GM12878 (cell line): ENCODE measurements at regions not wholly inside any gene's neighbourhood (a gene's known extent, or its start where the extent isn't known, plus 50 kb on each side); places are given as distances from the start of the nearest gene placed in this dataset.

Source experiments
- ATAC-seq: fragments of 200-7000 bp; cut with Tn5 transposase; 3 replicates; pipeline ENCODE4 v1.9.1; 2020; ENCODE audit warnings: mild to moderate bottlenecking, moderate library complexity
- BruUV-seq: library from RNA; stranded (reverse); fragments of 400-500 nt; replicated peaks from 2 replicates; lab custom pipeline; 2021; lab: Mats Ljungman, UMichigan
- CTCF ChIA-PET: fragments of 300-600 bp; sonication (Branson Sonifier 250); formaldehyde crosslinking; extraction: SDS; loops from one replicate; lab custom pipeline; 2021; ENCODE audit warnings: inconsistent platforms; lab: Yijun Ruan, JAX
- POLR2A ChIA-PET: fragments of 350-600 bp; formaldehyde crosslinking; extraction: SDS; loops from one replicate; lab custom pipeline; 2021; ENCODE audit warnings: inconsistent platforms; lab: Charles Lee
- RAD21 ChIA-PET: fragments of 300-600 bp; sonication (Branson Sonifier 250); formaldehyde crosslinking; loops from one replicate; lab custom pipeline; 2023; ENCODE audit warnings: antibody characterized with exemption; ENCODE audit not compliant: unreplicated experiment; lab: Charles Lee
- SMC1A ChIA-PET: fragments of 300-600 bp; sonication (Branson Sonifier 250); formaldehyde crosslinking; loops from one replicate; lab custom pipeline; 2023; ENCODE audit not compliant: unreplicated experiment, uncharacterized antibody; lab: Charles Lee
- DNase-seq: peaks from one replicate; pipeline ENCODE4 v3.0.0-alpha.2; 2011; ENCODE audit warnings: low read depth, low spot score
- FAIRE-seq: peaks from 3 replicates; lab custom pipeline; 2011; peaks lifted over from hg19 to GRCh38; lab: Jason Lieb, UNC
- H2AFZ ChIP-seq: 2 replicates; pipeline ENCODE4 v1.6.0; 2011; ENCODE audit warnings: low read depth, low read length, control low read depth; ENCODE audit not compliant: control insufficient read depth
- H3K27ac ChIP-seq: 2 replicates; pipeline ENCODE4 v1.5.1; 2011; ENCODE audit warnings: control low read depth; ENCODE audit not compliant: control insufficient read depth, insufficient read depth
- H3K27me3 ChIP-seq, 2 experiments: replicated peaks in 1 of 2; 2 replicates each; pipeline versions ENCODE4 v1.6.0 to v1.6.1; 2011; ENCODE audit warnings: low read length in 1 of 2; ENCODE audit not compliant: control insufficient read depth in 2 of 2, insufficient read depth in 2 of 2
- H3K36me3 ChIP-seq, 2 experiments: 2 replicates each; pipeline ENCODE4 v1.5.1; 2011; ENCODE audit warnings: low read length in 1 of 2; ENCODE audit not compliant: control insufficient read depth in 2 of 2, insufficient read depth in 2 of 2
- H3K4me1 ChIP-seq: 2 replicates; pipeline ENCODE4 v1.6.1; 2011; ENCODE audit warnings: mild to moderate bottlenecking, low read length, moderate library complexity, mixed read lengths; ENCODE audit not compliant: control insufficient read depth, insufficient read depth
- H3K4me2 ChIP-seq: 2 replicates; pipeline ENCODE4 v1.6.0; 2011; ENCODE audit warnings: control low read depth; ENCODE audit not compliant: control insufficient read depth, insufficient read depth
- H3K4me3 ChIP-seq: fragments of 200-600 bp; sonication (generic); 2 replicates; pipeline ENCODE4 v1.5.1; 2016
- H3K79me2 ChIP-seq: 2 replicates; pipeline ENCODE4 v1.6.0; 2011; ENCODE audit warnings: low read length; ENCODE audit not compliant: control insufficient read depth, insufficient read depth
- H3K9ac ChIP-seq: 2 replicates; pipeline ENCODE4 v1.8.0; 2011; ENCODE audit warnings: low read length, control low read depth, mixed read lengths; ENCODE audit not compliant: control insufficient read depth, insufficient read depth
- H3K9me3 ChIP-seq: replicated peaks from 3 replicates; pipeline ENCODE4 v1.5.1; 2011; ENCODE audit warnings: mild to moderate bottlenecking, low read length; ENCODE audit not compliant: control insufficient read depth, insufficient read depth
- H4K20me1 ChIP-seq: 2 replicates; pipeline ENCODE4 v1.6.0; 2011; ENCODE audit not compliant: control insufficient read depth, insufficient read depth
- ATF3 ChIP-seq: IDR thresholded peaks from 2 replicates; pipeline ENCODE4 v1.6.1; 2011; ENCODE audit warnings: low read depth, mild to moderate bottlenecking, low read length, moderate library complexity, borderline replicate concordance; ENCODE audit errors: extremely low read depth
- BACH1 ChIP-seq: fragments of 450-650 bp; IDR thresholded peaks from 2 replicates; pipeline ENCODE4 v1.6.1; 2017; ENCODE audit warnings: mild to moderate bottlenecking, borderline replicate concordance
- BCLAF1 ChIP-seq: fragments of 450-650 bp; IDR thresholded peaks from 2 replicates; pipeline ENCODE4 v1.6.1; 2017; ENCODE audit warnings: antibody characterized with exemption, mild to moderate bottlenecking, moderate library complexity
- EED ChIP-seq: sonication (generic); IDR thresholded peaks from 2 replicates; pipeline ENCODE4 v1.6.1; 2016; ENCODE audit warnings: antibody characterized with exemption, low read depth
- FOS ChIP-seq: IDR thresholded peaks from 3 replicates; pipeline ENCODE4 v1.6.1; 2011; ENCODE audit warnings: borderline replicate concordance; ENCODE audit not compliant: insufficient read length; ENCODE audit errors: extremely low read depth
- GABPA ChIP-seq: IDR thresholded peaks from 2 replicates; pipeline ENCODE4 v1.6.1; 2014; ENCODE audit warnings: antibody characterized with exemption, low read depth, mild to moderate bottlenecking, inconsistent platforms
- HSF1 ChIP-seq: fragments of 150-350 bp; IDR thresholded peaks from 2 replicates; pipeline ENCODE4 v1.6.1; 2014; ENCODE audit warnings: mild to moderate bottlenecking, low read depth, low read length
- IRF3 ChIP-seq: fragments of 450-650 bp; IDR thresholded peaks from 2 replicates; pipeline ENCODE4 v1.6.1; 2014; ENCODE audit warnings: mild to moderate bottlenecking
- IRF4 ChIP-seq: IDR thresholded peaks from 2 replicates; pipeline ENCODE4 v1.6.1; 2011; ENCODE audit warnings: low read depth, low read length
- NR2C1 ChIP-seq: fragments of 450-650 bp; IDR thresholded peaks from 2 replicates; pipeline ENCODE4 v1.6.1; 2017; ENCODE audit warnings: antibody characterized with exemption, mild to moderate bottlenecking, moderate library complexity
- NRF1 ChIP-seq: conservative IDR thresholded peaks from 2 replicates; pipeline ENCODE4 v1.6.1; 2011; ENCODE audit warnings: mild to moderate bottlenecking, low read depth, low read length, improper control_type of control experiment
- RAD21 ChIP-seq: IDR thresholded peaks from 2 replicates; pipeline ENCODE4 v1.6.1; 2011; ENCODE audit warnings: mild to moderate bottlenecking, low read depth, low read length, moderate library complexity; ENCODE audit not compliant: insufficient read depth
- RAD51 ChIP-seq: fragments of 450-650 bp; IDR thresholded peaks from 2 replicates; pipeline ENCODE4 v1.6.1; 2016; ENCODE audit warnings: moderate library complexity, mild to moderate bottlenecking, inconsistent platforms
- SREBF1 ChIP-seq: IDR thresholded peaks from 2 replicates; pipeline ENCODE4 v1.6.1; 2012; ENCODE audit warnings: mild to moderate bottlenecking, low read length
- SRF ChIP-seq, 2 experiments: IDR thresholded peaks; 2 replicates each; pipeline ENCODE4 v1.6.1; 2011; ENCODE audit warnings: low read depth in 2 of 2, low read length in 2 of 2, mild to moderate bottlenecking in 1 of 2, moderate library complexity in 1 of 2
- TAF1 ChIP-seq: IDR thresholded peaks from 2 replicates; pipeline ENCODE4 v1.6.1; 2011; ENCODE audit warnings: mild to moderate bottlenecking, low read depth, low read length, borderline replicate concordance
- TBL1XR1 ChIP-seq: IDR thresholded peaks from 2 replicates; pipeline ENCODE4 v1.6.1; 2012; ENCODE audit warnings: low read depth, low read length, improper control_type of control experiment
- ZNF24 ChIP-seq: fragments of 450-650 bp; IDR thresholded peaks from 2 replicates; pipeline ENCODE4 v1.6.1; 2017; ENCODE audit warnings: antibody characterized with exemption, mild to moderate bottlenecking
- ZZZ3 ChIP-seq: IDR thresholded peaks from 2 replicates; pipeline ENCODE4 v1.6.1; 2011; ENCODE audit warnings: low read depth; ENCODE audit not compliant: control insufficient read depth, insufficient read length
- WGBS: methylation state at CpG from one replicate; pipeline ENCODE4 v1.1.6; 2016; ENCODE audit warnings: low lambda C conversion rate; ENCODE audit not compliant: insufficient replicate concordance, insufficient coverage; ENCODE audit errors: missing lambda C conversion rate; 5-methylcytosine and 5-hydroxymethylcytosine counted together
- in situ Hi-C: fragments of 300-500 bp; cut with MboI; formaldehyde crosslinking; loops from 9 replicates; pipeline ENCODE4 v1.14.3; 2018; ENCODE audit warnings: mixed read lengths
- intact Hi-C: fragments of 100-400 bp; cut with micrococcal nuclease; formaldehyde crosslinking; loops from one replicate; pipeline ENCODE4 v1.14.2; 2022; ENCODE audit not compliant: unreplicated experiment

- TF ChIP-seq TBL1XR1 (no peak), IRF4 (peak; percentile 85; the same call in 1 of the 2 replicates), ZZZ3 (no peak), ZNF24 (0 out of 2 replicates have a peak, but pooled peaks have one; percentile 27), HSF1 (no peak), SREBF1 (no peak), SRF (IDR thresholded peaks at IDR 0.05; ENCODE audit: low read depth in 2 of 2, low read length in 2 of 2) (peak in 1 of 2 experiments; percentile 37; a peak in 1 of 4 replicates), EED (no peak), RAD51 (peak; percentile 8; the same call in 1 of the 2 replicates)
These were observed 136.2 kb upstream of the DUSP10 start (continued) for GRCh38 chr1:221878134-221878533.

GRCh38 chr1:221877311-221877710 lies 135.4 kb upstream of the DUSP10 start:
- ATAC-seq (no peak), DNase-seq (no peak), FAIRE-seq (no peak)
- intact Hi-C loops (loop anchor here (5.0 kb wide), 1 partner anchor 85 kb away; no protein-coding TSS in a partner anchor), in situ Hi-C loops (no loop called here)
- Histone ChIP-seq H3K4me2 (no peak overlapping the region), H3K79me2 (no peaks in the 10 kb centered on the region), H2AFZ (no peak overlapping the region; the same call in 1 of the 2 replicates), H3K4me1 (peaks cover 22% of the 10 kb centered on the region), H3K9ac (no peak overlapping the region), H3K4me3 (no peak overlapping the region), H3K27me3 (no peaks in the 10 kb centered on the region), H3K9me3 (no peaks in the 10 kb centered on the region), H3K27ac (no peak overlapping the region), H3K36me3 (no peaks in the 10 kb centered on the region), H4K20me1 (no peaks in the 10 kb centered on the region)
- CTCF ChIA-PET, result interaction anchor here (0.8 to 1.3 kb wide), 2 partner anchors 13 to 32 kb away, joined by 3 to 4 read pairs; no protein-coding TSS in a partner anchor
- TF ChIP-seq EED (no peak), BCLAF1 (no peak), GABPA (no peak), FOS (no peak), TAF1 (no peak), RAD21 (no peak), ATF3 (no peak), IRF3 (no peak), NR2C1 (no peak), NRF1 (no peak), BACH1 (no peak)
- POLR2A ChIA-PET, result no interaction called here
- 72% methylated on average over 2 of the region's 2 CpGs for WGBS
- no TSS peak for BruUV-seq
- SMC1A ChIA-PET, result interaction anchor here (1.0 to 3.3 kb wide), 8 partner anchors 10 to 168 kb away, joined by 3 to 9 read pairs (median 4); partner anchors contain the start of gene DUSP10
- RAD21 ChIA-PET, result interaction anchor here (1.0 to 1.1 kb wide), 2 partner anchors 85 to 291 kb away, joined by 4 read pairs; no protein-coding TSS in a partner anchor
